GM21529 (cell line): ENCODE measurements at regions not wholly inside any gene's neighbourhood (a gene's known extent, or its start where the extent isn't known, plus 50 kb on each side); places are given as distances from the start of the nearest gene placed in this dataset.
"Not testable (repeated sequence)": the region's sequence is repeated elsewhere in the genome, so short reads cannot be mapped to it uniquely, and the experiment has no call there.

Source experiments
- ATAC-seq: cut with Tn5 transposase; IDR thresholded peaks from one replicate; pipeline ENCODE4 v1.9.1; 2021; ENCODE audit not compliant: unreplicated experiment

GRCh38 chr7:46606761-46607160 lies 685.7 kb upstream of the IGFBP3 start:
- no peak for ATAC-seq

DNA sequence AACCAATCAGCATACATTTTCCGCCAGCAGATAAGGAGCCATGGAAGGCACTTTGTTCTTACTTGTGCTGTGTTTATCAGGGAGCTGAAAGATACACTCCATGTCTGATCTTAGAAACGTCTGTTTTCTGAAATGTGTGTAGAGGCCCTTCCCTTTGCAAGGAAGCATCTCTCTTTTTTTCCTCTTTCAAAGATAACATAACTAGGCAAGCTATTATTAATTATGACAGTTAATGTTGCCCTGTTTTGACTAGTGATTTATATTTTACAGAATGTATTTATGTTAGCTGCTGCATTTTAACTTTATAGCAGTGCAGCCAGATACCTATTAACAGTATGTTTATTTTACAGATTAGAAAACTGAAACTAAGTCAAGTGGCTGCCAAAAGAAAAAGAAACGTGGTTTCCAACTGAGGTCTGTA lies 683.2 kb upstream of the IGFBP3 start:
- ATAC-seq = no peak

DNA sequence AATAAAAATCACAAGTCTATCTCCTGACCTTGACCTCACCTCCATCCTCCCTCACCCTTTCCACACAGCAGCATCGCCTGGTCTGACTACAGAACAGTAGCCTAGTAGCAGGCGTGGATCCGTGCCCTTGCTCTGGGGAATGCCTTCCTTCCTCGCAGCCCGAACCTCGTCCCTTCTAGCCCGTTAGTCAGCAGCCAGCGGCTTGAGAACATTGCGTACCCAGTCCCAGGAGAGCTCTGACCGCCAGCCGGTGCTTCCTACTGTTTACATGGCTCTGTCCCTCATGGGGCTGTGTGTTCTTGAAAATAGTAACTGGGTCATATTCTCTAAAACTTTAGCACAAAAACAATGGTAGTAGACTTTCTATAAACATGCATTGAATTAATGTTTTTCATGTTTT lies 682.7 kb upstream of the IGFBP3 start:
- no peak for ATAC-seq

GRCh38 chr7:46603296-46603752 lies 682.3 kb upstream of the IGFBP3 start:
- ATAC-seq = no peak

- ATAC-seq = no peak
These were observed 679.3 kb upstream of the IGFBP3 start for GRCh38 chr7:46600340-46600739.

DNA sequence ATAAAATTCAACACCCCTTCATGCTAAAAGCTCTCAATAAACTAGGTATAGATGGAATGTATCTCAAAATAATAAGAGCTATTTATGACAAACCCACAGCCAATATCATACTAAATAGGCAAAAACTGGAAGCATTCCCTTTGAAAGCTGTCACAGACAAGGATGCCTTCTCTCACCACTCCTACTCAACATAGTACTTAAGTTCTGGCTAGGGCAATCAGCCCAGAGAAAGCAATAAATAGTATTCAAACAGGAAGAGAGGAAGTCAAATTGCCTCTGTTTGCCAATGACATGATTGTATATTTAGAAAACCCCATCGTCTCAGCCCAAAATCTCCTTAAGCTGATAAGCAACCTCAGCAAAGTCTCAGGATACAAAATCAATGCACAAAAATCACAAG lies 673.8 kb upstream of the IGFBP3 start:
- ATAC-seq = not testable (repeated sequence)

GRCh38 chr7:46590918-46591905 lies 670.1 kb upstream of the IGFBP3 start:
- not testable (repeated sequence) for ATAC-seq

GRCh38 chr7:46589286-46589685 lies 668.2 kb upstream of the IGFBP3 start:
- ATAC-seq = no peak

GRCh38 chr7:46586406-46586805 lies 665.3 kb upstream of the IGFBP3 start:
- no peak for ATAC-seq

DNA sequence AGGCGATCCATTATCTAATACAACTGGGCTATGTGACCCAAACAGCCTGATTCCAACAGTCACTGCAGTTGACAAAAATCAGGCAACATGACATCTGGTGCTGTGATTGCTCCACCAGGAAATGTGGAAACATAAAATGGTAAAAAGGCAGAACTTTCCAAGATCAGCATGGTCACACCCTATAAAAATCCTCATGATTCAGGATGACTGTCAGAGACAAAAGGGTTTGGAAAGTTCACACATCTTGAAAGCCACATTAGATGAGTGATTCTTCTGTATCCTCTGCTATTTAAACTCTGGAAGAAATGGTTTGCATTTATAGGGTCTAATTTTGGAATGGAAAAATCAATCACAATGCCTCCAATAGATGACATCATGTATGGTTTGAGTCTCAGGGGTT lies 662.6 kb upstream of the IGFBP3 start:
- no peak for ATAC-seq

- no peak for ATAC-seq
These were observed 660.2 kb upstream of the IGFBP3 start for GRCh38 chr7:46581268-46581667.

DNA sequence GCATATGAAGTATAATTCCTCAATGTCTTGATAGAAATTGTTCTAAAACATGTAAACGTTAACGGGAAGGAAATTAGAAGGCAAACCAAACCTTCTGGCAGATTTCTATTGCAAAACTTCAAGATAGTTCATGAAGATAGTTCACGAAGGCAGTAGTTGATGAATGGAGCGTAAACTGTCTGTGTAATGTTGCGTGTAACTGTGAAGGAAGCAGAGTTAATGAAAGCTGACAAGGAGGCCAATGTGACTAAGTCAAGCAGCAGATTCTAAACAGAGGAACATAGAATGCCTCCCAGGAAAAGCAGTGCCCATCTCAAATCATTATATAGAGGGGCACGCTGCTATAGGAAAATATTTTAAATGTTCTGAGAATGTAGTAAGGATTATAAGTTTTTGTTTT lies 659.7 kb upstream of the IGFBP3 start:
- no peak for ATAC-seq

DNA sequence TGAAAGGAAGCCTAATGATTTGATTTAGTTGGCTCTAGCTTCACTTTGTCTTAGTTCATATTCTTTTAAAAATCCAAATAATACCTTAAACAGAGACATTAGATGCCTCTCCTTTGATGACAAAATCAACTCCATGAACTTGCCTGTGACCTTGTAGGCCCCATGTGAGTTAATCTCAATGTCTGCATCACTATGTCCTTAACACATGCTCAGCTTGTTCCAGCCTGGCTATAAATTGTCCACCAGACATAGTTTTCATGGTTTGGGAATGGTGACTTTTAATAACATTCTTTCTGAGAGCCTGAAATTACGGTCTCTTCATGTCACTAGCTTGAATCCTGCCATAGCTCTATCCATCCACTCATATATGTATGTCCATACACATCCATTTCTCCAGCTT lies 656.3 kb upstream of the IGFBP3 start:
- no peak for ATAC-seq

DNA sequence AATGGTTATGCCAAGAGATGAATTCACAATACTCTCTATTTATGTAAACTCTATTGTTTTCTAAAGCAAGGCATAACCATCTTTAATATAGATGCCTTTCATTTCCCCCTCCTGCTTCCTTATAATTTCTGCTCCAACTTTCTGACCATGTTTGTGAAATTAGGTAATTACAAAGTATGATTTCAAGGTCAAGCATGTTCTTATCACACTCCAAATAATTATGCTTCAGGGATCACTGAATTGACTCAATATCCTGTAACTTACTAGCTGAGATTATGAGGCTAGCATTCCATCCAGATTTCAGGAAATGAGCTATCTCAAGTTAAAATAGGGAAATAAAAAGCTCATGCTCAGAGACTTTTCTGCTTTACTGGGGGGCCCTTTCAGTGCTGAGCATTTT lies 655.9 kb upstream of the IGFBP3 start:
- ATAC-seq = no peak

GRCh38 chr7:46572691-46573090 lies 651.6 kb upstream of the IGFBP3 start:
- ATAC-seq = no peak

GRCh38 chr7:46571996-46572395 lies 650.9 kb upstream of the IGFBP3 start:
- no peak for ATAC-seq

- no peak for ATAC-seq
These were observed 648.0 kb upstream of the IGFBP3 start for GRCh38 chr7:46569133-46569465.

DNA sequence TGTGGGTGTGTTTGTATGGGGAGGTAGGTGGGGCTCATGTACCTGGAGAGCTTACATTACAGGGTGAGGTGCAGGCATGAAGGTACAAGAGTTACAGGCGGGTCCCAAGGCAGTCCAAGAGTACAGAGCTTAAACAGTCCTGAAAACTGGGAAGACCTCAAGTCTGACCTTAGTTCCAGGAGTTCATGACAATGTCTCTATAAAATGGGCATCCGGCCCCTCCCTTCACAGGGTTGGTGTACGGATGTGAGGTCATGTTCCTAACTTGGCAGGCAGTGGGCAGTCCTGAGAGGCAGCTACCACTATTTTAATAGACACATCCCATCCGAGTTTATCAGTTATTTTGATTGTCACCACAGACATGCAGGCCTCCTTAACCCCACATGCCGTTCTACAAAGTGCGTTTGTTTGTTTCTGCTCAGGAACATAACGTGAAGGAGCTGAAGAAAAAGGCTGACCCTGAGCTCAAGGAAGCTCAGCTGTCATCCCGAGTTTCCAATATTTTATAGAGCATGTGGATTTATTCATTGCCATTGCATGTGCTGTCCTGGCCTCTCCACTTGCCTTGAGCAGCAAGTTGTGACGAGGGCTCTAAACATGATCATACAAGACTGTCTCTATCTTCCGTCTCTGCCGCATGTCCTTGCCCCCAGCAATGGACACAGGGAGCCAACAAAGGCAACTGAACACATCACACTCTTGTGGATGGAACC lies 647.5 kb upstream of the IGFBP3 start:
- no peak for ATAC-seq

DNA sequence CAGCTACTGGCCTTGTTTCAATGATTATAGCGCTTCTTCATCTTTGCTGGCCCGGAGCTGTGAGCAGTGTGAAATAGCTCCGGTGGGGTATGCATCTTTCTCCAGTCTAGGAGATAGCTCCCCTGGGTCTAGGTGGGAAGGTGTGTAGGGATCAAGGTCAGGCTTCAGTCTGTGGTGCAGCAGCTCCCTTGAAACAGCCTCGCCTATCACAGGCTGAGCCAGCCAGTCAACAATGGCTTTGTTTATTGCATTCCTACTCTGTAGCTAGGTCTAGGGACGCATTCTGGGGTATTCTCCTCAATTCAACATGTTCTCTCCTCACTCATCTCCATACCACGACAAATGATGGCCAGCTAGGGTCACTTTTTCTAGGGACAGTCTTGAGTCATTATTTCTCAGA lies 646.8 kb upstream of the IGFBP3 start:
- no peak for ATAC-seq

GRCh38 chr7:46566097-46566774 lies 645.2 kb upstream of the IGFBP3 start:
- no peak for ATAC-seq

GRCh38 chr7:46565253-46566096 lies 644.4 kb upstream of the IGFBP3 start:
- ATAC-seq = no peak
